ENCODE measurements at regions not wholly inside any gene's neighbourhood (a gene's known extent, or its start where the extent isn't known, plus 50 kb on each side); places are given as distances from the start of the nearest gene placed in this dataset.

DNA sequence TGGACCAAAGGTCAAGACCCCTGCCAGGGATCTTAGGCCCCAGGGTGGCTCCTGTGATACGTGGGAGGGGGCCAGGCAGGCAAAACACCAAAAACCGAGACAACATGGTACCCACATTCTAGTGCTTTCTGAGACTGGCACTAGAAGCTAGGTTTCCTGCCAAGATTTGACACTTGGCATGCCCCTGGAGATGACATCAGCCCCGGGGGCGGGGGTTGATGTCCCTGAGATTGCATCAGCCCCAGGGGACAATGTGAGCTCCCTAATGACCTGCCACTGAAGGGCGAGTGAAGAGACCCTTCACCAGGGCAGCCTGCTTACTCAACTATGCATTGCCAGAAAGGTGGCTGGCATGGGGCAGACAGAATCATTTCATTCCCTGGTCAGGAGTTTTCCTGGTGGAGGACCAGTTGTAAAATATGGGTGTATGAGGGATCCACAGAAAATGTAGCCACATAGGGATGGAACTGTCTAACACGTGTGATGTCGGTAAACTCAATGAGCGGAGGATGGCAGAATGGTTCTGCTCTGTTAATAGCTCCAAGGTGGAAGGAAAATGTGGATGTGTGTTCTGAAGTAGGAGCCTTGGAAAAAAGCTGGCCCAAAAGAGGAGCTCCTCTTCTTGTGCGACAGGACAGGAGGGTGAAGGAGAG, 219.7 kb downstream of the UNC5CL start:
- Histone ChIP-seq H3K36me3 (no peaks in the 10 kb centered on the region), H3K4me3 (no peak overlapping the region), H3K27ac (no peak overlapping the region), H3K27me3 (no peaks in the 10 kb centered on the region), H3K4me1 (no peaks in the 10 kb centered on the region), H3K9me3 (no peaks in the 10 kb centered on the region)
- DNase-seq (peak in 1 of 2 donors; percentile 74), ATAC-seq (ENCODE audit: low FRiP score in 2 of 2) (peak; percentile 16 to 34)
- TF ChIP-seq, protein P1, sequence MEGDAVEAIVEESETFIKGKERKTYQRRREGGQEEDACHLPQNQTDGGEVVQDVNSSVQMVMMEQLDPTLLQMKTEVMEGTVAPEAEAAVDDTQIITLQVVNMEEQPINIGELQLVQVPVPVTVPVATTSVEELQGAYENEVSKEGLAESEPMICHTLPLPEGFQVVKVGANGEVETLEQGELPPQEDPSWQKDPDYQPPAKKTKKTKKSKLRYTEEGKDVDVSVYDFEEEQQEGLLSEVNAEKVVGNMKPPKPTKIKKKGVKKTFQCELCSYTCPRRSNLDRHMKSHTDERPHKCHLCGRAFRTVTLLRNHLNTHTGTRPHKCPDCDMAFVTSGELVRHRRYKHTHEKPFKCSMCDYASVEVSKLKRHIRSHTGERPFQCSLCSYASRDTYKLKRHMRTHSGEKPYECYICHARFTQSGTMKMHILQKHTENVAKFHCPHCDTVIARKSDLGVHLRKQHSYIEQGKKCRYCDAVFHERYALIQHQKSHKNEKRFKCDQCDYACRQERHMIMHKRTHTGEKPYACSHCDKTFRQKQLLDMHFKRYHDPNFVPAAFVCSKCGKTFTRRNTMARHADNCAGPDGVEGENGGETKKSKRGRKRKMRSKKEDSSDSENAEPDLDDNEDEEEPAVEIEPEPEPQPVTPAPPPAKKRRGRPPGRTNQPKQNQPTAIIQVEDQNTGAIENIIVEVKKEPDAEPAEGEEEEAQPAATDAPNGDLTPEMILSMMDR (IDR thresholded peaks at IDR 0.05): no peak
- peak in 1 of 4 donors; percentile 52 for TF ChIP-seq EP300 (IDR thresholded peaks at IDR 0.05)
- WGBS, 2 donors: 73 to 88% methylated on average over 6 to 9 of the region's 9 CpGs

DNA sequence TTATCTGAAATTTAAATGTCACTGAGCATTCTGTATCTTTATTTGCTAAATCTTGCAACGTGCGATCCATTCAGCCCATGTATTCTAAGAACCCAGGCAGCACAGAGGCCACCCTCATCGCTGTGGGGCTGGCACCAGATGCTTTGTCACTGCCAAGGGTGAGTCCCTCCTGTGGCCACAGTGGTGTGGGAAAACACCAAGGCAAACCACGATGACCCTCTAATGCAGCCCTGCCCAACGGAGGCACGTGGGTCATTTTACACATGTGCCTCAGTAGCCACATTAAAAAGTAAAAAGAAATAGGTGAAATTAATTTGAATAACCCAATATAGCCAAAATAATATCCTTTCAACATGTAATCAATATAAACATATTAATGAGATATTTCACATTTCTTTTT, 221.7 kb downstream of the UNC5CL start:
- H3K27me3 ChIP-seq: no peaks in the 10 kb centered on the region
- ATAC-seq (ENCODE audit: low FRiP score in 2 of 2) (no peak), DNase-seq (no peak)
- H3K9me3 ChIP-seq: no peaks in the 10 kb centered on the region
- H3K27ac ChIP-seq: no peak overlapping the region
- 86 to 92% methylated on average over 6 of the region's 6 CpGs for WGBS, 2 donors
- TF ChIP-seq, protein P1 (IDR thresholded peaks at IDR 0.05): no peak
- TF ChIP-seq EP300 (IDR thresholded peaks at IDR 0.05): no peak
- TF ChIP-seq POLR2AphosphoS5 (IDR thresholded peaks at IDR 0.05): no peak
- TF ChIP-seq POLR2A (IDR thresholded peaks at IDR 0.05): no peak
- H3K4me1 ChIP-seq: no peaks in the 10 kb centered on the region
- H3K4me3 ChIP-seq: no peak overlapping the region
- no peaks in the 10 kb centered on the region for H3K36me3 ChIP-seq

DNA sequence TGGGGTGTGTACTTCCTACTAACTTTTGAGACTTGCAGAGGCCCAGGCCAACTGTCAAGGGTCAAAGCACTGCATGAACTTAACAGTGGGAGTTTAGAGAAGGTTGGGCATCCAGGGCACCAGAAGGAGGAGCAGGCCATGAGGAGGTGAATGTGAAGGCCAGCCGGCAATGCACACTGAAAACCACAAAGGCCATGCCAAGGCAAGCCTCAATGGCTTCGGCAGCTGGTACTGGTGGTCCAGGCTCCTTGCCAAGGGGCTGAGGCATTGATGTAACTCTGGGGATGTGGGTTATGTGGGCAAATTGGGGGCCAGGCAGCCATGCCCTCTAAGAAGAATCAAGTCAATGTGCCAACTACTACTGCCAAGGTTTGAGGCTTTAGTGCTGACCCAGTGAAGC, 222.4 kb downstream of the UNC5CL start:
- TF ChIP-seq, protein P1 (IDR thresholded peaks at IDR 0.05): no peak
- ATAC-seq (ENCODE audit: low FRiP score in 2 of 2) (no peak), DNase-seq (no peak)
- WGBS, 2 donors: 80 to 92% methylated on average over 2 of the region's 2 CpGs
- H3K27ac ChIP-seq: no peak overlapping the region
- no peak overlapping the region for H3K4me3 ChIP-seq
- H3K9me3 ChIP-seq: no peaks in the 10 kb centered on the region
- no peaks in the 10 kb centered on the region for H3K4me1 ChIP-seq
- H3K27me3 ChIP-seq: no peaks in the 10 kb centered on the region
- no peaks in the 10 kb centered on the region for H3K36me3 ChIP-seq

DNA sequence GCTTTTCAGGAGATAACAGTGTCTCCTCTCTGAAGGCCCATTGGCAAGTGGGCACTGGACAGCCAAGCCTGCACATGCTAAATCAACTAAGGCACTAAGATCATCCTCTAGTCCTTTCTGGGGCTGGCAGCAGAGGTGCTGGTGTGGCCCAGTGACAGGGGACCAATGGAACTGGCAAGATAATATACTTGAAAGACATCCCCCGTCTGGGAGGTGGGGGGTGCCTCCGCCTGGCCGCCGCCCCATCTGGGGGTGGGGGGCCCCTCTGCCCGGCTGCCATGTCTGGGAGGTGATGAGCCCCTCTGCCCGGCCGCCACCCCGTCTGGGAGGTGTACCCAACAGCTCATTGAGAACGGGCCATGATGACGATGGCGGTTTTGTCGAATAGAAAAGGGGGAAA, 223.3 kb downstream of the UNC5CL start:
- peak in 1 of 2 donors; percentile 59 for DNase-seq
- ATAC-seq (ENCODE audit: low FRiP score in 2 of 2): no peak
- H3K27me3 ChIP-seq: no peaks in the 10 kb centered on the region
- TF ChIP-seq, protein P1 (IDR thresholded peaks at IDR 0.05): no peak
- TF ChIP-seq POLR2A (IDR thresholded peaks at IDR 0.05): no peak
- TF ChIP-seq POLR2AphosphoS5 (IDR thresholded peaks at IDR 0.05): no peak
- TF ChIP-seq EP300 (IDR thresholded peaks at IDR 0.05): no peak
- H3K4me3 ChIP-seq: no peak overlapping the region
- WGBS, 2 donors: 92 to 98% methylated on average over 7 to 8 of the region's 12 CpGs
- H3K9me3 ChIP-seq: no peaks in the 10 kb centered on the region
- no peaks in the 10 kb centered on the region for H3K36me3 ChIP-seq
- no peak overlapping the region for H3K27ac ChIP-seq
- H3K4me1 ChIP-seq: no peaks in the 10 kb centered on the region

DNA sequence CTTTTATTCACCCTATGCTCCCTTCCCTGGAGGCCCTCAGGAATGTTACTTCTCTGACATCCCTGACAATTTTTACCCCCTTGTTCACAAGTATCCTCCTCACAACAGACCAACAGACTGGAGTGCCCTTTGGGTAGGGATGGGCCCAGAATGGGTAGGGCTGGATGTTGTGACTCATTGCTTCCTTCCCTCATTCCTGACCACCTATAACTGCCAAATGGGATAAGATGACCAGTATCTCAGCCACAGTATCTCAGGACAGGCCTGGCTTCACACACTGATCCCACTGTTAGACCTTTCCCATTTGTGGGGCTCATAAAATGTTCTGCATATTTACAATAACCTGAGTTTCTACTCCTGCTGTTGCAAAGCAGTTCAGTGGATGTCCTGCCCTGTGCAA, 223.0 kb upstream of the LRFN2 start:
- no peak overlapping the region for H3K4me3 ChIP-seq
- DNase-seq (no peak), ATAC-seq (ENCODE audit: low FRiP score in 2 of 2) (no peak)
- H3K27me3 ChIP-seq: no peaks in the 10 kb centered on the region
- H3K4me1 ChIP-seq: no peaks in the 10 kb centered on the region
- no peaks in the 10 kb centered on the region for H3K36me3 ChIP-seq
- H3K27ac ChIP-seq: no peak overlapping the region
- no peak for TF ChIP-seq POLR2A (IDR thresholded peaks at IDR 0.05)
- TF ChIP-seq POLR2AphosphoS5 (IDR thresholded peaks at IDR 0.05): no peak
- TF ChIP-seq EP300 (IDR thresholded peaks at IDR 0.05): no peak
- no peaks in the 10 kb centered on the region for H3K9me3 ChIP-seq
